Esophagus squamous epithelium (tissue), 5 donors: ENCODE measurements at regions not wholly inside any gene's neighbourhood (a gene's known extent, or its start where the extent isn't known, plus 50 kb on each side); places are given as distances from the start of the nearest gene placed in this dataset.
A peak's percentile ranks its signal among the peaks of the same experiment; 100 is the strongest.

Source experiments
- DNase-seq: peaks from one replicate; lab custom pipeline; 2025; lab: John Stamatoyannopoulos, UW
- H3K27ac ChIP-seq, 4 donors: fragments of 200-600 bp; sonication (generic); one replicate each; pipeline ENCODE4 v1.5.1; 2016 to 2019; ENCODE audit warnings: mild to moderate bottlenecking in 1 of 4
- H3K27me3 ChIP-seq, 4 donors: fragments of 200-600 bp; sonication (generic); 1 replicate in 3 of 4; 2 replicates in 1 of 4; pipeline versions ENCODE4 v1.5.1 to v1.6.0; 2017 to 2021; ENCODE audit warnings: antibody characterized with exemption in 1 of 4
- H3K36me3 ChIP-seq, 3 donors: fragments of 200-600 bp; sonication (generic); one replicate each; pipeline ENCODE4 v1.5.1; 2016 to 2019
- H3K4me1 ChIP-seq, 3 donors: fragments of 200-600 bp; sonication (generic); one replicate each; pipeline ENCODE4 v1.5.1; 2017 to 2019
- H3K4me3 ChIP-seq, 4 donors: fragments of 200-600 bp; sonication (generic); 1 replicate in 3 of 4; 2 replicates in 1 of 4; pipeline ENCODE4 v1.5.1; 2016 to 2019; ENCODE audit warnings: mild to moderate bottlenecking in 2 of 4, moderate library complexity in 1 of 4
- H3K9me3 ChIP-seq, 3 donors: fragments of 200-600 bp; sonication (generic); one replicate each; pipeline ENCODE4 v1.5.1; 2016 to 2019
- POLR2A ChIP-seq, 4 donors: fragments of 450-650 bp; IDR thresholded peaks; one replicate each; pipeline ENCODE4 v1.6.1; 2017; ENCODE audit warnings: antibody characterized with exemption in 4 of 4, mild to moderate bottlenecking in 4 of 4, moderate library complexity in 3 of 4
- WGBS, 2 donors: methylation state at CpG; one replicate each; pipeline ENCODE4 v1.1.5; 2018; 5-methylcytosine and 5-hydroxymethylcytosine counted together
- intact Hi-C: fragments of 100-400 bp; cut with DNase I; formaldehyde crosslinking; loops from one replicate; pipeline ENCODE4 v1.15.0; 2022
- TF ChIP-seq, protein P1 (sequence below), 6 experiments: fragments of 450-650 bp in 4 of 6; fragments of 200-600 bp in 2 of 6; sonication (generic) in 2 of 6; IDR thresholded peaks; one replicate each; pipeline ENCODE4 v1.5.1; 2016 to 2019; ENCODE audit warnings: antibody characterized with exemption in 6 of 6, mild to moderate bottlenecking in 4 of 6, moderate library complexity in 4 of 6
- donor health status: DM: yes; HTN: yes; CAD: no.

DNA sequence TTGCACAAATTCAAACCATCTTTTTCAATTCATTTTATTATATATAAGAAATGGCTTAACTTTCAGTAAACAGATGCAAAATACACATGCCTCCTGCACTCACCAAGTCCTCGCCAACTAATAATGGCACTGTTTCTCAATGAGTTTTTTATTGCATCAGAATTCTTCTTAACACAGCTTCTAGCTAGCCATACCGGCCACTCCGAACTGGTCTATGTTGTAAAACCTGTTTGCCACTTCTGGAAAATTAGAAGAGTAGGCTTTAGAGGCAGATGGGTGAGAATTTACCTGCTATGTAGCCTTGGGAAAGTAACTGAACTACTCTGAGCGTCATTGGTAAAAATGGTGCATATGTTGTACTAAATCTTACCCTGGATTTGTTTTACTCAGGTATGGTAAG, 100.6 kb upstream of the LHCGR start:
- WGBS, 2 donors, result 52 to 79% methylated on average over 4 of the region's 4 CpGs
- H3K4me3 ChIP-seq, result no peak overlapping the region
- H3K4me1 ChIP-seq, result peaks cover 0 to 11% (median 3%) of the 10 kb centered on the region in 3 donors
- no peak for DNase-seq
- TF ChIP-seq, protein P1, sequence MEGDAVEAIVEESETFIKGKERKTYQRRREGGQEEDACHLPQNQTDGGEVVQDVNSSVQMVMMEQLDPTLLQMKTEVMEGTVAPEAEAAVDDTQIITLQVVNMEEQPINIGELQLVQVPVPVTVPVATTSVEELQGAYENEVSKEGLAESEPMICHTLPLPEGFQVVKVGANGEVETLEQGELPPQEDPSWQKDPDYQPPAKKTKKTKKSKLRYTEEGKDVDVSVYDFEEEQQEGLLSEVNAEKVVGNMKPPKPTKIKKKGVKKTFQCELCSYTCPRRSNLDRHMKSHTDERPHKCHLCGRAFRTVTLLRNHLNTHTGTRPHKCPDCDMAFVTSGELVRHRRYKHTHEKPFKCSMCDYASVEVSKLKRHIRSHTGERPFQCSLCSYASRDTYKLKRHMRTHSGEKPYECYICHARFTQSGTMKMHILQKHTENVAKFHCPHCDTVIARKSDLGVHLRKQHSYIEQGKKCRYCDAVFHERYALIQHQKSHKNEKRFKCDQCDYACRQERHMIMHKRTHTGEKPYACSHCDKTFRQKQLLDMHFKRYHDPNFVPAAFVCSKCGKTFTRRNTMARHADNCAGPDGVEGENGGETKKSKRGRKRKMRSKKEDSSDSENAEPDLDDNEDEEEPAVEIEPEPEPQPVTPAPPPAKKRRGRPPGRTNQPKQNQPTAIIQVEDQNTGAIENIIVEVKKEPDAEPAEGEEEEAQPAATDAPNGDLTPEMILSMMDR (IDR thresholded peaks at IDR 0.05), result no peak
- TF ChIP-seq POLR2A (IDR thresholded peaks at IDR 0.05), result no peak
- H3K36me3 ChIP-seq, result no peaks in the 10 kb centered on the region
- H3K9me3 ChIP-seq, result no peaks in the 10 kb centered on the region
- H3K27me3 ChIP-seq, result no peaks in the 10 kb centered on the region
- intact Hi-C loops, result no loop called here
- peak overlapping the region in 2 of 4 donors; percentile 11 to 61 for H3K27ac ChIP-seq

DNA sequence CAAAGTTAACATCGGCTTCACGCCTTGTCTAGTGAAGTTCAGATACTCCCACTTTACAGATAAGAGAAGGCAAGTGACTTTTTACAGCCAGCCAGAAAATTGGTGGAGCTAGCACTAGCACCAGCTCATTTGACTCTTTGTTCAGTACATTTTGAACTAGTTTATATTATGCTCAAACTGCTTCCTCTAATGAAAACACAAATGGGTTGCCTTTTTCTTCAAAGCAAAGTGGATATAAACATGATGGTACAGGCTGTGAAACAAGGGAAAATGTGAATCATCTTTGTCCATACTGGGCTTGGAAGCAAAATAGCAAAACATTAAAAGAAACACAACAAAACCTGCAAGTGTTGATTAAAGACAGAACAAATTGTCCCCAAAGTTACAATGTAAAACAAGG, 99.6 kb upstream of the LHCGR start:
- Histone ChIP-seq H3K4me3 (no peak overlapping the region), H3K36me3 (no peaks in the 10 kb centered on the region), H3K27me3 (no peaks in the 10 kb centered on the region), H3K27ac (peak overlapping the region in 3 of 4 donors; percentile 23 to 67 (median 65)), H3K9me3 (no peaks in the 10 kb centered on the region), H3K4me1 (peaks cover 0 to 11% (median 3%) of the 10 kb centered on the region in 3 donors)
- DNase-seq, result no peak
- TF ChIP-seq, protein P1 (IDR thresholded peaks at IDR 0.05), result no peak
- no peak for TF ChIP-seq POLR2A (IDR thresholded peaks at IDR 0.05)
- intact Hi-C loops, result no loop called here
- 87% methylated on average over 2 of the region's 2 CpGs for WGBS, 2 donors

DNA sequence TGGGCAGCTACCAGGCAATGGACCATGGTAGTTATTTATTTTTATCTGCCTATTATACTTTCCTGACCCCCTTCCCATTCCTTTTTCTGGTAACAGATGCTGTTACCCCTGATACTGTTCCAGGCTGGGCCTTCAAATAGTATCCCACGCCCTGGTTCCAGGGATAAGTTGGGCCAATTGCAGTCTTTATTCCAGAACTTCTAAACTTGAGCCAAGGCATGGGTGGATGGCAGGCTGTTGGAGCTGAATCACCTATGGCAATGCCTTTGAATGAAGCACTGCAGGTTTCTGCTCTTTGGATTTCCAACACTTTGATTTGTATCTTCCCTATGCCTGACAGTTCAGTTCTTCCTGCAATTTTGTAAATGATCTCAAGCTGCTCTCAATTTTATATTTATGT, 99.2 kb upstream of the LHCGR start:
- DNase-seq, result no peak
- no peaks in the 10 kb centered on the region for H3K27me3 ChIP-seq
- no peak for TF ChIP-seq POLR2A (IDR thresholded peaks at IDR 0.05)
- TF ChIP-seq, protein P1 (IDR thresholded peaks at IDR 0.05), result no peak
- H3K4me1 ChIP-seq, result peaks cover 0 to 11% (median 3%) of the 10 kb centered on the region in 3 donors
- WGBS, 2 donors, result 56 to 83% methylated on average over 1 of the region's 1 CpG
- no peaks in the 10 kb centered on the region for H3K9me3 ChIP-seq
- H3K36me3 ChIP-seq, result no peaks in the 10 kb centered on the region
- intact Hi-C loops, result no loop called here
- no peak overlapping the region for H3K4me3 ChIP-seq
- H3K27ac ChIP-seq, result peak overlapping the region in 3 of 4 donors; percentile 23 to 67 (median 65)

DNA sequence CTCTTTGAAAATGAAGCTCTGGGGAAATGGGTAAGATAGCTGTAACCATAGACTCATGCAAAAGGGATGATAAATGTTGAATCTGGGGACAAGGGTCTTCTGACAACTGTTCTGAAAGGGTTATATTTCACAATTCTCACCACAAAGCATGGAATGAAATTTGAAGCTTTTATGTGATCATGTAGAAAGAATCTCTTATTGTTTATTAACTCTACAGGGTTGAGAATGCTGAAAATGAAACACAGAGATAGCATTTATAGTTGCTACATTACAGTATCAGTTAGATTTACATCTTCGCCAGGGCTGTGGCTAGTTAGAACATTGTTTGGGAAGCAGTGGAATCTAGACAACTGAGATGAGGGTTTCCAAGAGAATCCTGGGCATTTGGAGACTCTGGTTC, 97.4 kb upstream of the LHCGR start:
- Histone ChIP-seq H3K36me3 (no peaks in the 10 kb centered on the region), H3K4me1 (peaks cover 0 to 11% (median 3%) of the 10 kb centered on the region in 3 donors), H3K9me3 (no peaks in the 10 kb centered on the region), H3K27me3 (no peaks in the 10 kb centered on the region), H3K27ac (peak overlapping the region in 3 of 4 donors; percentile 0 to 8 (median 3)), H3K4me3 (no peak overlapping the region)
- WGBS, 2 donors, result 60 to 87% methylated on average over 1 of the region's 1 CpG
- TF ChIP-seq, protein P1 (IDR thresholded peaks at IDR 0.05), result no peak
- TF ChIP-seq POLR2A (IDR thresholded peaks at IDR 0.05), result no peak
- DNase-seq, result no peak
- intact Hi-C loops, result no loop called here

DNA sequence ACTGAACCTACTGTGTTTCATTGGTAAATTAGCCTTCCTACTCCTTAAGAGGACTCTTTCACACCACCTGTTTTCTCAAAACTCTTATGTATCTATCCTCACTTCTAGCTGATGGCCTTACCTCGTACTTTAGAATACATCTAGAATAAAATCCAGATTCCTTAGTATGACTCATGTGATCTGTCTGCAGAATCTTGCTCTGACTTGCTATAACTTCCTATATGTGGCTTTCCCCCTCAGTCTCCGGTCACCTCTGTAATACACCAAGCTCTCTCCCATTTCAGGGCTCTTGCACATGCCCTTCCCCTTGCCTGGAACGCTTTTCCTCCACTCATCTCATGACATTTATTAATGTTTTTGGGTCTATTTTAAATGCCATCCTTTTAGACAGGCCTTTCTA, 95.6 kb upstream of the LHCGR start:
- Histone ChIP-seq H3K27me3 (no peaks in the 10 kb centered on the region), H3K36me3 (no peaks in the 10 kb centered on the region), H3K4me1 (peaks cover 0 to 5% (median 3%) of the 10 kb centered on the region in 3 donors), H3K4me3 (no peak overlapping the region), H3K27ac (no peak overlapping the region), H3K9me3 (no peaks in the 10 kb centered on the region)
- intact Hi-C loops, result no loop called here
- no peak for DNase-seq
- no peak for TF ChIP-seq POLR2A (IDR thresholded peaks at IDR 0.05)
- TF ChIP-seq, protein P1 (IDR thresholded peaks at IDR 0.05), result no peak
- WGBS, 2 donors, result 36 to 43% methylated on average over 3 of the region's 3 CpGs
